Ectodermal cell (in vitro differentiated cells): ENCODE measurements at regions not wholly inside any gene's neighbourhood (a gene's known extent, or its start where the extent isn't known, plus 50 kb on each side); places are given as distances from the start of the nearest gene placed in this dataset.

ENCODE experiments used
- H3K27ac ChIP-seq: 2 replicates; pipeline ENCODE4 v1.7.0; 2013; ENCODE audit warnings: mild to moderate bottlenecking, low read depth, low read length; ENCODE audit not compliant: insufficient read depth, poor library complexity, severe bottlenecking
- H3K27me3 ChIP-seq: 2 replicates; pipeline ENCODE4 v1.7.0; 2013; ENCODE audit warnings: mild to moderate bottlenecking, low read length; ENCODE audit not compliant: insufficient read depth, control insufficient read depth, poor library complexity, severe bottlenecking
- H3K36me3 ChIP-seq: one replicate; pipeline ENCODE4 v1.7.0; 2013; ENCODE audit warnings: low read length; ENCODE audit not compliant: control insufficient read depth, insufficient read depth
- H3K4me1 ChIP-seq: one replicate; pipeline ENCODE4 v1.7.0; 2013; ENCODE audit warnings: low read length; ENCODE audit not compliant: control insufficient read depth, insufficient read depth
- H3K4me3 ChIP-seq: 2 replicates; pipeline ENCODE4 v1.7.0; 2013; ENCODE audit warnings: low read depth, low read length, control low read depth; ENCODE audit not compliant: insufficient read depth
- H3K9me3 ChIP-seq: 2 replicates; pipeline ENCODE4 v1.7.0; 2013; ENCODE audit warnings: mild to moderate bottlenecking, low read length, moderate library complexity; ENCODE audit not compliant: control insufficient read depth
- WGBS, 2 experiments: methylation state at CpG; one replicate each; pipeline ENCODE4 v1.1.7; 2013; ENCODE audit warnings: missing lambda C conversion rate in 2 of 2; 5-methylcytosine and 5-hydroxymethylcytosine counted together

- H3K36me3 ChIP-seq: peaks cover 4% of the 10 kb centered on the region
- no peak overlapping the region for H3K4me3 ChIP-seq
- H3K27me3 ChIP-seq: no peaks in the 10 kb centered on the region
- no peak overlapping the region for H3K27ac ChIP-seq
- no peaks in the 10 kb centered on the region for H3K9me3 ChIP-seq
- 77 to 79% methylated on average over 11 of the region's 11 CpGs for WGBS, 2 experiments
- H3K4me1 ChIP-seq: no peaks in the 10 kb centered on the region
Measured at GRCh38 chr2:120961396-120961795, 225.7 kb downstream of the GLI2 start.

DNA sequence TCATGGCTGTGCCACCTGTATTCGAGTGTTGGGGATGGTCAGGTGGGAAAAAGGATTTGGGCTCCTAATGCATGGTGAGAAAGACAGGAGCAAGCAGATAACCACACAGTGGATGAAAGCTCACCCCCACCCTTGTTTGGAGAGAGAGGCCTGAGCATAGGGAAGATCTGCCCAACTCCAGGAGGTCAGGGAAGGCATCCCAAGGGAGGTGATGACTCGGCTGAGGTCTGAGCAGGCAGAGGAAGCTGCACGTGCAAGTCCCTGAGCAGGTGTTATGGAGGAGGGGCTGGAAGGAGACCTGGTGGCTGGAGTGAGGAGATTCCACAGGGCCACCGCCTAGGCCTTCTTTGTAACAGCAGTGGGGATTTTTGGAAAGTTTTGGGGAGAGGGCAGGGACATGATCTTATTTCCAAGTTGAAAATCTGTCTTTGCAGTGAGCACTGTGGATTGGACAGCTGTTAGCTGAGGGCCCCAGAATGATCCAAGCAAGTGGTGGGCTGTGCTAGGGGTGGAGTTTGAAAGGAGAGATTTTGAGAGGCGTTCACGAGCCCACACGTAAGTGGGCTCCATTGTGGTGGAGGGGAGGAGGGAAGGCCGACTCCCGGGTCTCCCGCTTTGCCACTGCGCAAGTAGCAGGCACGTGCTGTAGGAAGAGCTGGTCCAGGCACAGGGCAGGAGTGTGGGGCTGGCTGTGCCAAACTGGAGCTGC is 228.5 kb downstream of the GLI2 start:
- Histone ChIP-seq H3K27ac (no peak overlapping the region), H3K27me3 (no peaks in the 10 kb centered on the region), H3K4me1 (no peaks in the 10 kb centered on the region), H3K36me3 (peaks cover 16% of the 10 kb centered on the region), H3K4me3 (no peak overlapping the region), H3K9me3 (no peaks in the 10 kb centered on the region)
- 89 to 90% methylated on average over 12 of the region's 12 CpGs for WGBS, 2 experiments

- Histone ChIP-seq H3K9me3 (no peaks in the 10 kb centered on the region), H3K36me3 (peaks cover 22% of the 10 kb centered on the region)
- 93 to 94% methylated on average over 2 of the region's 2 CpGs for WGBS, 2 experiments
Measured at GRCh38 chr2:120964819-120965218, 229.2 kb downstream of the GLI2 start.

GRCh38 chr2:120966510-120967254 is 231.0 kb downstream of the GLI2 start:
- Histone ChIP-seq H3K36me3 (peaks cover 25% of the 10 kb centered on the region), H3K27ac (no peak overlapping the region), H3K27me3 (no peaks in the 10 kb centered on the region), H3K9me3 (no peaks in the 10 kb centered on the region), H3K4me3 (no peak overlapping the region), H3K4me1 (no peaks in the 10 kb centered on the region)
- 94 to 97% methylated on average over 12 of the region's 12 CpGs for WGBS, 2 experiments

More at GRCh38 chr2:120964819-120965218, 229.2 kb downstream of the GLI2 start:
- no peaks in the 10 kb centered on the region for H3K27me3 ChIP-seq
- H3K4me3 ChIP-seq: no peak overlapping the region
- no peak overlapping the region for H3K27ac ChIP-seq
- H3K4me1 ChIP-seq: no peaks in the 10 kb centered on the region

- Histone ChIP-seq H3K36me3 (peaks cover 36% of the 10 kb centered on the region), H3K9me3 (no peaks in the 10 kb centered on the region), H3K27me3 (no peaks in the 10 kb centered on the region), H3K27ac (no peak overlapping the region), H3K4me1 (no peaks in the 10 kb centered on the region), H3K4me3 (no peak overlapping the region)
- WGBS, 2 experiments: 92 to 93% methylated on average over 30 of the region's 30 CpGs
Measured at GRCh38 chr2:120968307-120969015, 232.8 kb downstream of the GLI2 start.

- Histone ChIP-seq H3K4me3 (no peak overlapping the region), H3K9me3 (no peaks in the 10 kb centered on the region), H3K4me1 (no peaks in the 10 kb centered on the region), H3K27ac (no peak overlapping the region), H3K36me3 (peaks cover 41% of the 10 kb centered on the region), H3K27me3 (no peaks in the 10 kb centered on the region)
- WGBS, 2 experiments: 78% methylated on average over 14 of the region's 14 CpGs
Measured at GRCh38 chr2:120969613-120970355, 234.1 kb downstream of the GLI2 start.

DNA sequence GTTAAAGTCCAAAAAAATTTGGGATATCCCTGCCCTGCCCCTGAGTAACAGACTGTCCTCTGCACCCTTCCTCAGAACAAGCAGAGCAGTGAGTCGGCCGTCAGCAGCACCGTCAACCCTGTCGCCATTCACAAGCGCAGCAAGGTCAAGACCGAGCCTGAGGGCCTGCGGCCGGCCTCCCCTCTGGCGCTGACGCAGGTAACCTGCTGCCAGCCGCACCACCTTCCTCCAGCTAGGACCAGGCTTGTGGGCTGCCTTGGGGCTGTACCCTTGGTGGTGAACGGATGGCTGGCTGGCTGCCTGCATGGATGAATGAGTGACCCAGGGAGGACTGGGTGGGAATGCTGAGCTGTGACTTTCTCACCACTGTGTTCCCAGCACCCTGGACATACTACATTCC is 236.2 kb downstream of the GLI2 start:
- peaks cover 46% of the 10 kb centered on the region for H3K36me3 ChIP-seq
- no peak overlapping the region for H3K27ac ChIP-seq
- no peaks in the 10 kb centered on the region for H3K4me1 ChIP-seq
- 96 to 97% methylated on average over 12 of the region's 12 CpGs for WGBS, 2 experiments
- H3K9me3 ChIP-seq: no peaks in the 10 kb centered on the region
- no peak overlapping the region for H3K4me3 ChIP-seq
- no peaks in the 10 kb centered on the region for H3K27me3 ChIP-seq

DNA sequence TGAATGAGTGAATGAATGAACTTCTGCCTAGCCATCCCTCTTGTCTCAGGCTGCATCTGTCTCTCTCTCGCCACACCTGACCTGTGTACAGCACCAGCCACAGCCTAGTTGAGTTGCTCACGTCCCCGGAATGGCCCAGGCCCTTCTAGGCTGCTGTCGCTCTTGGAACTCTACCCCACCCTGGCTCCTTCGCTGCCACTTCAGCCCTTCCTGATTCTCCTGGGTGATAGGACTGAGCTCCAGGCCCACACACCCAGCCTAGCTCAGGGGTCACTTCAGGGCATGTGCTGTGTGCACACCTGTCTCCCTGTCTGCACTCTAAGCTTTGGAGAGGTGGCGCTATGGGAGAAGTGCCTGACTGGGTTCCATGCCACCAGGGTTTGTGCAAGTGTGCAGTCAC is 236.6 kb downstream of the GLI2 start:
- no peak overlapping the region for H3K4me3 ChIP-seq
- H3K4me1 ChIP-seq: no peaks in the 10 kb centered on the region
- no peaks in the 10 kb centered on the region for H3K9me3 ChIP-seq
- H3K36me3 ChIP-seq: peaks cover 46% of the 10 kb centered on the region
- H3K27me3 ChIP-seq: no peaks in the 10 kb centered on the region
- no peak overlapping the region for H3K27ac ChIP-seq
- 79 to 98% methylated on average over 5 to 6 of the region's 6 CpGs for WGBS, 2 experiments

DNA sequence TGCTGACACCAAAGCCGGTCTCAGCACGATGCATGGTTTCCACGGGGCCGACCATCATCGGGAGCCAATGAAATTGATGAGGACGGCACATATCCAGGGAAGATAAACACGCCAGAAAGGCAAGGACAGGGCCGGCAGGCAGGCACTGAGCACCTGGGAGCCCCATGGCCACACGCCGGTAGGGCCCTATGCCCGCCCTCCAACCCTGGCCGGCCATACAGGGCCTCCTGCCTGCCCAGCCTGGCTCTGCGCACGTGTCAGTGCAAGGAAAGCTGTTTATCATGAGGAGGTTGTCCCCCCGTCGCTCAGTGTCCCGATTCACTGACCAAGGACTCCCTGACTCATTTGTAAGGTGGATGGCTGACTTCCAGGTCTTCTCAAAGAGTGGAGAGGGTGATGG is 237.5 kb downstream of the GLI2 start:
- WGBS, 2 experiments: 95 to 96% methylated on average over 17 of the region's 17 CpGs
- Histone ChIP-seq H3K4me1 (no peaks in the 10 kb centered on the region), H3K9me3 (no peaks in the 10 kb centered on the region), H3K27ac (no peak overlapping the region), H3K27me3 (no peaks in the 10 kb centered on the region), H3K36me3 (peaks cover 42% of the 10 kb centered on the region), H3K4me3 (no peak overlapping the region)
